ENCODE measurements at regions not wholly inside any gene's neighbourhood (a gene's known extent, or its start where the extent isn't known, plus 50 kb on each side); places are given as distances from the start of the nearest gene placed in this dataset.

DNA sequence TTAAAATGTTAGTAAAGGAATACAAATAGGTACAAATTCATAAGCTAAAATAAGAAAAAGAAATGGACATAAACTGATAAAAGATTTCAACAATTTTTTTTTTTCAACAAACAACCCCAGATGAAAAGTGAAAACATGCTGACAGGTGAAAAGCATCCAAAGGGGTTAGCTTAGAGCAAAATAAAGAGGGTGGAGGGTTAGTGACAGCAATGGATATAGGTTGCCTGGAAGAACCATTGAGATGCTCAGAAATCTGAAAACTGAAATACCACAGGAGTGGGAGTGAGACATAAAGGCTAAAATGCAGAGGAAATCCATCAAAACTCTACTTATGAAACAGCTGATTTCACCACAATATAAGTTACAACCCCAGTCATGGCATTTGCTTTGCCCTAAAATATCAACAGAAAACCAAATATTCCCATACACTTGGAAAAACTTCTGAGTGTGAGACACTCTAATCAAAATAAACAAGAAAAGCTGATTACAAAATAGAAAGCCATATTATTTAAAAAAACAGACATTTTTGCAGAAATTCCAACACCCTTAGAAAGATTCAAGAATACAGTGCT, 136.3 kb upstream of the PLEKHG7 start:
- TF ChIP-seq, protein P1, sequence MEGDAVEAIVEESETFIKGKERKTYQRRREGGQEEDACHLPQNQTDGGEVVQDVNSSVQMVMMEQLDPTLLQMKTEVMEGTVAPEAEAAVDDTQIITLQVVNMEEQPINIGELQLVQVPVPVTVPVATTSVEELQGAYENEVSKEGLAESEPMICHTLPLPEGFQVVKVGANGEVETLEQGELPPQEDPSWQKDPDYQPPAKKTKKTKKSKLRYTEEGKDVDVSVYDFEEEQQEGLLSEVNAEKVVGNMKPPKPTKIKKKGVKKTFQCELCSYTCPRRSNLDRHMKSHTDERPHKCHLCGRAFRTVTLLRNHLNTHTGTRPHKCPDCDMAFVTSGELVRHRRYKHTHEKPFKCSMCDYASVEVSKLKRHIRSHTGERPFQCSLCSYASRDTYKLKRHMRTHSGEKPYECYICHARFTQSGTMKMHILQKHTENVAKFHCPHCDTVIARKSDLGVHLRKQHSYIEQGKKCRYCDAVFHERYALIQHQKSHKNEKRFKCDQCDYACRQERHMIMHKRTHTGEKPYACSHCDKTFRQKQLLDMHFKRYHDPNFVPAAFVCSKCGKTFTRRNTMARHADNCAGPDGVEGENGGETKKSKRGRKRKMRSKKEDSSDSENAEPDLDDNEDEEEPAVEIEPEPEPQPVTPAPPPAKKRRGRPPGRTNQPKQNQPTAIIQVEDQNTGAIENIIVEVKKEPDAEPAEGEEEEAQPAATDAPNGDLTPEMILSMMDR (IDR thresholded peaks at IDR 0.05; ENCODE audit: poor library complexity, severe bottlenecking) = no peak
- DNase-seq (ENCODE audit: low spot score) = no peak
- Histone ChIP-seq H3K27ac (ENCODE audit: poor library complexity, severe bottlenecking) (no peak overlapping the region), H3K4me1 (ENCODE audit: insufficient read depth, poor library complexity, severe bottlenecking) (peaks cover 6% of the 10 kb centered on the region), H3K36me3 (ENCODE audit: low read depth) (no peaks in the 10 kb centered on the region), H3K9me3 (ENCODE audit: severe bottlenecking) (no peaks in the 10 kb centered on the region), H3K27me3 (ENCODE audit: insufficient read depth, poor library complexity, severe bottlenecking) (no peaks in the 10 kb centered on the region), H3K4me3 (ENCODE audit: severe bottlenecking) (no peak overlapping the region)
- ATAC-seq (ENCODE audit: low read depth) = no peak

DNA sequence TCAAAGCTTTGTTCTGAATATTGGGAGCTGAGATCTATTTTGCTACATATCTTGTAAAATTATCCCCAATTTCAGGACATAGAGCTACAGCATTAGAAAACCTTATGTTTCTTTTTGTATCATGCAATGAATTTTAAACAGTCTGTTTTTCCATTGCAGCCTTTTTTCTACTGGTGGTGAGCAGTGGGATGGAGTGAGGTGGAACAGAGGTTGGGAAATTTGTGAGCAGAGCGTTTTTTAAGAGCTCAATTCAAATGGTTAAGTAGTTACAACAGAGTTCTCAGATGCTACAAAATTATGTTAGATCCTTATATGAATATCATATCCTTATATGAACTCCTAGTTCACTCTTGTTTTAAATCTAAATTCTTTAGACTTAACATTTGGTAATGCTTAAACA, 139.0 kb upstream of the PLEKHG7 start:
- DNase-seq (ENCODE audit: low spot score) (no peak), ATAC-seq (ENCODE audit: low read depth) (no peak)
- no peak overlapping the region for H3K27ac ChIP-seq (ENCODE audit: poor library complexity, severe bottlenecking)
- peaks cover 5% of the 10 kb centered on the region for H3K4me1 ChIP-seq (ENCODE audit: insufficient read depth, poor library complexity, severe bottlenecking)
- no peaks in the 10 kb centered on the region for H3K9me3 ChIP-seq (ENCODE audit: severe bottlenecking)
- no peak overlapping the region for H3K4me3 ChIP-seq (ENCODE audit: severe bottlenecking)
- no peaks in the 10 kb centered on the region for H3K27me3 ChIP-seq (ENCODE audit: insufficient read depth, poor library complexity, severe bottlenecking)
- TF ChIP-seq, protein P1 (IDR thresholded peaks at IDR 0.05; ENCODE audit: poor library complexity, severe bottlenecking) = no peak
- no peaks in the 10 kb centered on the region for H3K36me3 ChIP-seq (ENCODE audit: low read depth)

DNA sequence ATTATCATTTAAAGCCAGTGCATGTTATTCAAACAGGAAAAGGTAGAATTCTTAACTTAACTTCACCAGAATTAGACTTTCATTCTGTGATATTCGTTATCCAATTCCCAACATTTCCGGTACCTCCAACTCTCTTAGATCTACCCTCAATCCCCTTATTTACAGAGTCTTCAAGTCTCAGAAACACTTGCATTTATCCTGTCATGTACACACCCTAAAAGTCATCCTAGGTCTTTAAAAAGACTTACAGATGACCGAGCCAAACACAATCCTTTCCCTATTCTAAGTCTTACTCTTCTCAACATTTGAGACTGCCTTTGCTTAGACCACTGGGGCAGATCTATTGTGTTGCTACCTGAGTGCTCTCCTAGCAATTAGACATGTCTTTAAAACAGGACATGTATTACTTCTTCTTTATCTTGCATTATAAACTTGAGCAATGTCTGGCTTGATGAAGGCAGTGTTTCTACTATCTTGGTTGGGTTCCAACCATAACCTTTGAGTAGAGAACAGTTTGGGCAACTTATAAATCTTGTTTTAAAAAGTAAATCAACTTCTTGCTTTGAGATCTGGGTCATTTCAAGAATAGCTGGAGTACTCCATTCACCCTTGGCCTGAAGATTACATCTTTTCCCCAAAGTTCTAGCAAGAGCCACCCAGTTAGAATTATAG, 140.6 kb upstream of the PLEKHG7 start:
- TF ChIP-seq, protein P1 (IDR thresholded peaks at IDR 0.05; ENCODE audit: poor library complexity, severe bottlenecking) = no peak
- DNase-seq (ENCODE audit: low spot score) = no peak
- Histone ChIP-seq H3K4me1 (ENCODE audit: insufficient read depth, poor library complexity, severe bottlenecking) (no peaks in the 10 kb centered on the region), H3K9me3 (ENCODE audit: severe bottlenecking) (no peaks in the 10 kb centered on the region), H3K4me3 (ENCODE audit: severe bottlenecking) (no peak overlapping the region), H3K27ac (ENCODE audit: poor library complexity, severe bottlenecking) (no peak overlapping the region), H3K27me3 (ENCODE audit: insufficient read depth, poor library complexity, severe bottlenecking) (no peaks in the 10 kb centered on the region), H3K36me3 (ENCODE audit: low read depth) (no peaks in the 10 kb centered on the region)
- ATAC-seq (ENCODE audit: low read depth) = no peak

DNA sequence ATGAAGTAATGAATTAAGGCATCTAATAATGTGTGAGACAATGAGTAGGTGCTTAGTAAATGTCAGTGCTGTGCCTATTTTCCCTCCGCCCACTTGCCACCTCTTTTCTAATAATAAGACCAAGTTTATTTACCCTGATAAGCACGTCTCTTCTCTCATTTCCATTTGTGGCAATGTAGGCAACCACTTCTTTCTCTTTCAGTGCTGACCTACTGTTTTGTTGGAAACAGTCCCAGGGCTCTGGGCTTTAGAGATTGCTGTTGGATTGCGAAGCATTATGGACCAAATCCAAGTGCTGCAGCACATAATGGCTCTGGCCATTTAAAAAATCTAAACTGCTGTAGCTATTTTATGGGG, 141.3 kb upstream of the PLEKHG7 start:
- TF ChIP-seq, protein P1 (IDR thresholded peaks at IDR 0.05; ENCODE audit: poor library complexity, severe bottlenecking) = no peak
- no peak for ATAC-seq (ENCODE audit: low read depth)
- H3K27ac ChIP-seq (ENCODE audit: poor library complexity, severe bottlenecking) = no peak overlapping the region
- H3K27me3 ChIP-seq (ENCODE audit: insufficient read depth, poor library complexity, severe bottlenecking) = no peaks in the 10 kb centered on the region
- no peaks in the 10 kb centered on the region for H3K4me1 ChIP-seq (ENCODE audit: insufficient read depth, poor library complexity, severe bottlenecking)
- no peaks in the 10 kb centered on the region for H3K36me3 ChIP-seq (ENCODE audit: low read depth)
- no peak for DNase-seq (ENCODE audit: low spot score)
- H3K9me3 ChIP-seq (ENCODE audit: severe bottlenecking) = no peaks in the 10 kb centered on the region
- no peak overlapping the region for H3K4me3 ChIP-seq (ENCODE audit: severe bottlenecking)
